GM19455 (cell line): ENCODE measurements at regions not wholly inside any gene's neighbourhood (a gene's known extent, or its start where the extent isn't known, plus 50 kb on each side); places are given as distances from the start of the nearest gene placed in this dataset.

Experiments used
- ATAC-seq: cut with Tn5 transposase; IDR thresholded peaks from one replicate; pipeline ENCODE4 v1.9.1; 2021; ENCODE audit not compliant: unreplicated experiment

DNA sequence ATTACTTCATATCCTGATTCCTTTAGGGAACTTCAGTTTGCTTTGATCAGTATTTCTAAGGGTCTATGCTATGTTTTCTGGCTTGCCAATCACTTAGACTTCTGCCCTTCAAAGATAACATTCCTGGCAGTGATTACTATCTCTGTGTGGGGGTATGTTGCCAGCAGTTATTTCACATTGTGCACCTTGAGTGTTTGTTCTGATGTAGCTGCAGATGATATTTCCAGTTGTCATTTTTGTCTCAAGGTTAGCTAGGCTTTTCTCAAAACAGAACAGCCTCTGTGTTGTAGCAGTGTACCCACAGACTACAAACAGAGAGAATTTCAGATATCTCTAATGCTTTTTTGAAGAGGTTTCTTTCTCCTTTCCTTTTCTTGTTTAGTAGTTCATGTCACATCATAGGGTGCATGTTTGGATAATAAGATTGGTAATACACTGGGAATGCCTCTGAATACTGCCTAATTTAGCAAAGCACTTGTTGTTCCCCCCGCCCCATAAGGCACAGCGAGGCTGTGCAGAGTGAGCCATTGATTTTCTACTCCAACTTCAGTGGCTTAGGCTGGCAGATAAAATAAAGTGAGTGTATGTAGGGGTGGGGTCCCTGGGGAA, 134.7 kb upstream of the AGR3 start:
- ATAC-seq: no peak

DNA sequence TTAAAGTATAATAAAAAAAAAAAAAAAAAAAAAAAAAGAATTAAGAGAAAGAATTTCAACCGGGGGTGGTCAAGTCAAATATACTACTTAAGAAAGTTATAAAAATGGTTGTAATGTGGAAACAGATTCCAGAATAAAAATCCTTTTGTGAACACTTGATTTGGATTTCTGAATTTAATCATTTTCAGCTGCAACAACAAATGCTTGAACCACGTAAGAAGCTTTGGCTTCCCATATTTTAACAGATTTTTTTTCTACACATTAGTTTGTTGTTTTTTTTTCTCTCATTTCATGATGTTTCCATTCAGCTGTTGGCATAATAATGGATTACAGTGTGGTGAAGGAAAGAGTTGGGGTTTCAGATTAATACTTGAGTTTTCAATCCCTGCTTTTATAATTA, 137.3 kb upstream of the AGR3 start:
- ATAC-seq: no peak

DNA sequence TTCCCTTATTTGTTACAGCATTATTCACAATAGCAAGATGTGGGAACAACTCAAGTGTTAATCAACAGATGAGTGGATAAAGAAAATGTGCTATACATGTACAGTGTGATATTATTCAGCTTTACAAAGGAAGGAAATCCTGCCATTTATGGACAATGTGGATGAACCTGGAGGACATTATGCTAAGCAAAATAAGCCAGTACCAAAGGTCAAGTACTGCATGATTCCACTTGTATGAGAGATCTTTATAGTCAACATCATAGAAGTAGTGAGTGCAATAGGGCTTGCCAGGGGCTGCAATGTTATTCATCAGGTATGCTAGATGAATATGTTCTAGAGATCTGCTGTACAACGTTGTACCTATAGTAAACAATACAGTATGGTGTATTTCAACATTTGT, 138.5 kb upstream of the AGR3 start:
- ATAC-seq: no peak

DNA sequence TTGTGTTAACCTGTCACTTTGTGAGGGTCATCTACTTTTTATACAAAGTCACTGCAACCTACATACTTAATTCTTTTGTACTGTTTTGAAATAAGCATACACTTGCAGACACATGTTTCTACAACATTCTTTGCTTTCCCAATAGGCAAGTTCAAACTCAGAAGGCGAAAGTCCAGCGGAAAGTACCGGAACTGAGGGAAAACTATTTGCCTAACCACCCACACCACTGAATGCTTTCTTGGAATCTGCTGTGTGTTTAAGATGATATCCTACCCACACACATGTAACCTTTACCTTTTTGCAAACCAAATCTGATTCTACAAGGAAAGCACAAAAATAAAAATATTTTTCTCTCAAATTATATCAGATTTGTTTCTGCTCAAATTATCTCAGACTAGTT, 139.4 kb upstream of the AGR3 start:
- ATAC-seq: no peak

DNA sequence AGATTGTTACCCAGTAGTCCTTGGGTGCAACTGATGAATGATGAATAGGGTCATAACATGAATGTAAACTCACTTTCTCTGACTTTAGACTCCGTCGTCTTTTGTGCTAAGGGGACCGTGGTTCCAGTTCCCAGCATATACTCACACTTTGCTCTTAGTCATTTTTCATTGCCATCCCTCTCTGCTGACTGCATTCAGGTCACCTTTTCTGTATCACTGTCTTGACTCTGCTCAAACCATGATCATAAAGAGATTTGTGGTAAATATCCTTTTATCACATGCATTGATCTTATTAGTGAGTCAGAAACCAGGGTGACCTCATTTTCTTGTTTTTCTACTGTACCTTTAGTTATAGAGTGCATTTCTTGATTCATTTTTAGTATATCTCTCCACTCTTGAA, 141.1 kb upstream of the AGR3 start:
- ATAC-seq: no peak

DNA sequence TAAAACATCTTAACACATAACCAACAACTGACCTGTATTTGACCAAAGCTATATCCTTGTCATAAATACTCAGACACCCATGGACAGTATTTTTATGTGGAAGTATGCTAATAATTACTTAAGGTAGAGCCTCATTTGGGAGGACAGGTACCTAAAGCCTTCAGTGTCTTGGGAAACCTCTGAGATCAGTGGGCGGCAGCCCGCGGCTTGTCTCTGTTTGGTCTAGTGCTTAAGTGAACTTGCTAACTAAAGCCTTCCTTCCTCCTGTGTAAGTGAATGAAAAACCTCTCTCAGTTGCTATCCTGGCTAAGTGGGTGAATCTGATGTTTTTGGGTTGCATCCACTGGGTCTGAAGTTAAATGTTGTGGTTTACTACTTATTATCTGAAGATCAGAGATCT, 144.5 kb upstream of the AGR3 start:
- ATAC-seq: no peak

DNA sequence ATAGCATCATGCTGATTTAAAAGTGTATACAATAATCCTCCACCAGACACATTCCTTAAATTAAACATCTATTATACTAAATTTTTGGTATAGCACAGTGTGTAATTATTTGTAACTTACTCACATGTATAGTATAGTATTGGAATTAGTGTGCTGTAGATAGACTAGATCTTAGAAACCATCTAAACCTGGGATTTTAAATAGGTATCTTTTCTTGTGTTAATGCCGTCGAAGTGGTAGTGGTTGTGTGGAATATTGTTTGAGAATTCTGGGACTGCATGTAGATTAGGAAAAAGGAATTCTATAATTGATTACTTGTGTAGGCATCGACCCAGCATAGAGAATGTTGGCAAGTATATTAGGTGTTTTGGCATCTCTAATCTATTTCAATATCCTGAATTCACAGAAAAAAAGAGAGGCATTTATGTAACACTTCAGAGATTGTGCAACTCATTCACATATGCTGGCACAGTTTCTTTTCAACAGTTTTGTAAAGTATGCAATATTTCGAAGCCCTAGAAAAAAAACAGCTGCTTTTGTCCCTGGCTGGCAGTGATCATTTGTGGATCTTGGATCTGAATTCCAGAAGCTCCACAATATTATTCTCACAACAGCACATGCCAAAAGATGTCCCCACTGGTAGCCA, 145.5 kb upstream of the AGR3 start:
- no peak for ATAC-seq

DNA sequence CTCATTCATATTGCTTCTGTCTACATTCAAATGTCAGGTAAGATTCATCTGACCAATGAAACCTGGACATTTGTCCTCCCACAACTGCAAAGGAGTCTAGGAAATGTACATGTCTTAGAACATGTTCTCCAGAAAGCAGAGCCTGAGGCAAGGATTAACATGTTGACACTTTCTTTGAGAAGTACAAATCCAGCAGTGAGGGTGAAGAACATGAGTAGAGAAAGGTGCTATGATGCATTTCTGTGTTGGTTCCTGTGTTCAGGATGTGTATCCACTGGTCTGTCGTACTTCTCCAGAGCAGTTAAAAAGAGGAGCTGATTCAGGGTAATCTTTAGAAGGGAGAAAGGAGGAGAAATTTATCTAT, 146.0 kb upstream of the AGR3 start:
- ATAC-seq: no peak

DNA sequence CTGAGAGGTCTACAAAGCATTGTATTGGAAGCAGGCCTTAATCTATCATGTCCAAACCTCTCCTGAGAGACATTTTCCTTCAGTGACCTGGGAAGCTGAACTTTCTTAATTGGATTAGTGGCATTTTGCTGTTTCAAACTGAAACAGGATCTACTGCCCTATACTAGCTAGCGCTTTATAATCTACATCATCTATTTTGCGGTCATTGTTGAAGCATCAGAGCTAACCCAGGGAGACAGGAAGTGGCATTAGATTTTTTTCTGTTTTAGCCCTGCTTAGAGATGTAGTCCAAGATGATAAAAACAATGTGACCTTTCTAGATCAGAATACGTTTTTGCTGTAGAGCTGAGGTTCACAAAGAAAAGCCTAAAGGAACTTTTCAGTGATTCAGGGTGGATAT, 147.4 kb upstream of the AGR3 start:
- no peak for ATAC-seq

DNA sequence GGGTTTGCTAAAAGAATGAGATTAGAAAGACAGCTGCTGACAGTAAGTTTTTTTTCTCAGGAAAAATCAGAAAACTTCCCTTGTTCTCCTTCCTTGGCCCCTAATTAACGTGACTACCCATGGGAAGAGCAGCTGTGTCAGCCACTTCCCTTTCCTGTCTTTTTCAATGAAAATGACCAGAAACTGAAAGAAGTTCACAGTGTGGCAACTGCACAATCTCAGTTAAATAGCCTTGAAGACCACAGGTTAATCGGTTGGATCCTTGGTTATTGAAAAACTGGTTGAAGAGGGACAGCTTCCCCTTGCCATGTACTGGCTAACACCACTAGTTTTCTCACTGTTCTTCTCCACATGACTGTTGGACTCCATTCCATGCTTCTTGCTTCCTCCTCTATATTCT, 148.8 kb upstream of the AGR3 start:
- no peak for ATAC-seq

DNA sequence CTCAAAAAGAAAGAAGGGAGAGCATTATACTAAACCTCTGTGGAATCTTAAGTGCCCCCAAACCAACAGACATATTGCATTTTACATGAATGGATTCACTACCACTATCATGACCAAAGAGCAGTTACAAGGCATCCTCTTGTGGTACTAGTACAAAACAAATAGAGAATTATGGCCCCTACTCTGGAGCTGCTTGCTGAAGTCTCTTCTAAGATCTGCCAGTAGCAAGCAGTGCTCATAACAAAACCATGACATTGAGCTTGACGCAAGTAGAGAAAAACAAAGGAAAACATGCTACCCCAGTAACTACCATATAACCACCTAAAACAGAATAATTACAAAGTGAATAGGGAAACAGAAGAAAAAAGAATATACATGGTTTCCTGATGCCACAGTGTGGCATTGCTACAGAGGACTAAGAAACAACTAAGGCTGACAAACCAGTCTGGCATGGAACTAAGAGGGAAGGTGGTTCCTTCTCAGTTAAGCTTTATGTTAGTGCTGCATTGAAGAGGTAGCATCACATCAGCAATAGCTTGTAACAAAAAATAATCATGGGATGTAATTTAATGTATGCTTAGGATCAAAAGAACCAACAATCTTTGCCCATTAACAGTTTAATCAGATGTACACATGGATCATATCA, 150.2 kb upstream of the AGR3 start:
- ATAC-seq: no peak

DNA sequence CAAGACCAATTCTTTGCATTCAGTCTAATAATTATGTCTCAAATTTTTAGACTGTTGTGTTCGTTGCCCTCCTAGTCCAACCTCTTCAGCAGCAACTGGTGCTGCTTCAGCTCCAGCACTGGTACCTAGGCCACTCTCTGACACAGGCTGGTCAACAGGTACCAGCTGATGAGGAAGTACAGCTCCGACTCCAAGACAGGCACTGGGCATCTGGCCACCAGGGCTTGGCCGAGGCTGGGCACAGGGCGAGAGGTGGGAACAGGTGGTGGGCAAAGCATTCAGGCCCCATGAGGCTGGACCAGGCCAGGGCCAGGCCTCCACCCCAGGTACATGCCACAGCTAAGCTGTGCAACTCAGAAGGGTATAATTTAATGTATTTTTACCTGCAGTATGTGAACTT, 151.5 kb upstream of the AGR3 start:
- ATAC-seq: no peak

DNA sequence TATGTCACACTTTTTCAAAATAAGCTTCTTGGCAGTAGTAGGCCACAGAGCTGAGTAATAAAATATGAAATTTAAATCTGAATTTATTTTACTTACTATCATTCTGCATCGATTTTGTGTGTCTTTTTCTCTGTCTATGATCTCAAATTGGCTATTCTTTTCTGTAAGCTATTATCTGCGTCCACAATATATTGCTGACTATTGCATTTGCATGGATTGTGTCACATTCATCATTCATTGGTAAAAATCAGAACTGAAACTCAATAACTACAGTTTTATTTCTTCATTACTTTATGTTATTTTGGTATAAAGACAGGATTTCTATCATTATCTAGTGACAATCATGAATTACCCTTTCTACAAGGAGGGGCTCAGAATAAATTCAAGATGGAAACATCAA, 154.8 kb upstream of the AGR3 start:
- ATAC-seq: no peak

DNA sequence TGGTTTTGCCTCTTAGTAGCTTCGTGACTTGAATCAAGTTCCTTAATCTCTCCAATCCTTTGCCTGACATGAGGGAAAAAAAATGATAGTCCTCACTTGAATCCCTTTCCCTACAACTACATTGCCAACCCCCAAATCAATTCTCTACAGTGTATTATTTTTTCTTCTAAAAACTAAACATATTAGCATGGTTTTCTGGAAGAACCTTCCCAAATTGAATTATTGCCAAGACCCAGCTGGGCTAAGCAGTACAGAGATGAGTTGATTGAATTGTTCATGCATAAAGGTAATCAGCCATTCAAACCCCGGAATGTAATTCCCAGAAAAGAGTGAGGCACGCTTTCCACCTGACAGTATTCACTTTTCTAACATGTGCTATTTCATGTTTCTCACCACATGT, 155.6 kb upstream of the AGR3 start:
- no peak for ATAC-seq

DNA sequence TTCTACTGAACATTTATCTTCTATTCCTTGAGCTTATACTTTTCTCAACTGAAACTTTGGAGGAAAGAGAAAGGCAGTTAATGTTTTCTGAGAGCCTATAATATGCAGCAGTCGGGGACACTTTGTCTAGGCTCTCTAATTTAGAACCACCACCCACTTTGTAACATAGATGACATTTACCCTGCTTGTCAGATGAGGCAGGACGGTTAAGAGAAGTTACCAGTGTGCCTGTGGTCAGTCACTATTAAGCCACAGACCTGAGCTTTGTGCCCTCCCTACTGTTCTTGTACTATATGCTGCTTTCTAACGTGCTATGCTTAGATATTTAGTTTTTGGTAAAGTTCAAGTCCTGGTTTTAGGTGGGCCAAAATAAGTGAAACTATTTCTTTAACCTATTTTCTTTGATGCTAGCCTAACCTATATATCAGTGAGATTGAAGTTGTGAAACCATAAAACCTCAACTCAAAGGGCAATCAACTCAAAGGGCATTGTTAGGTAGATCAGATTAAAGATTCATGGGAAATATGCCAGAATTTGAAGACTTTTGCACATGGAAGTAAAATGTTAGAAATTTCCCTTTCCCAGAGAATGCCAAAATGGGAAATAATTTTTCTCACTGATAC, 156.5 kb upstream of the AGR3 start:
- no peak for ATAC-seq

DNA sequence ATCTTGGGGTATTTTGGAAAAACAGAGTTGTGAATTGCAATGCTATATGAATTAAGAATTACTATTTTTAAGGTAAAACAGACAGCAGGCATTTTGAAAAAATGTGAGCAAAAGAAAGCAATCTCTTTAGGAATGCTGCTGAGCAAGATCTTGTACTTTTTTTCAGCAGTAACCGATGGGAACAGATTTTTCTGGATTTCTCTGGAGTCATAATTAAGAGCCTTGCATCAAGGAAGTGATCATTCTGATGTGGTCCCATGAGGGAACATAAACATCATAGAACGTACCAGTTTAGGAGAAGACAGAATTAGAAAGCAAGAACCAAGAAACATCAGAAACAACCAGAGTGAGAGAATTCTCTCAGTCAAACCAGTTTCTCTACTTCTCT, 157.0 kb upstream of the AGR3 start:
- ATAC-seq: no peak

DNA sequence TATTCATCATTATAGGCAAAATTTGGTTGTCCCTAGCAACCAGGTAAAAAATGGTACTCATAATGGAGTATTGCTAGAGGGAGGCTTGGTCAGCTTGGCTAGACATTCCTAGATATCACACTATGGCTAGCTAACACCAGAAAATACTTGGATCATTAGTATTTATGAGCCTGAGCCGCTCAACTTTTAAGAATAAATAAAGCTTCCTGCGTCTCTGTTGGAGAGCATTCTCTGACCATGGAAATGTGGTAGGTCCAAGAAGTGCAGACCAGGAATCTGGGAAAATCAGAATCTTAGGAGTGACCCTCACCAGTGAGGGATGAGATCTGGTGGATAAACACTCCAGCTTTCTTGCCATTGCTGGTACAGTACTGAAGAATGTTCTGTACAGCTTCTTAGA, 157.6 kb upstream of the AGR3 start:
- no peak for ATAC-seq

DNA sequence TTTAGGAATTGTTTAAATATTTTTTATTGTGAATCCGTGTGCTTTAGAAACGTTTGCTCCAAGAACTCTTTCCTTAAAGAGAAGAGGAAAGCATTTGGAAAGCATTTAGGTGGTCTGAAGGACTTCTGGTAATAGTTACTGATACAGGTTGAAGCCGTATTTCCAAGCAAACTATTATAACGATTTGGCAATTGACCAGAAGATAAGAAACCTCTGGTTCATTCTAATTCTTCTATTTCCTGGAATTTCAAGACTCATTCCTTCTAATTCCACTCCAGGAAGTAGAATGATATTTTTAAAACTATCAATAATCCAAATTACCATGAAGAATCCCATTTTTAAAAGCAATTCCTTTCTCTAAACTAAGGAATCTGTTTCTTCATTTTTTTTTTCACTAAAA, 158.9 kb upstream of the AGR3 start:
- ATAC-seq: no peak

DNA sequence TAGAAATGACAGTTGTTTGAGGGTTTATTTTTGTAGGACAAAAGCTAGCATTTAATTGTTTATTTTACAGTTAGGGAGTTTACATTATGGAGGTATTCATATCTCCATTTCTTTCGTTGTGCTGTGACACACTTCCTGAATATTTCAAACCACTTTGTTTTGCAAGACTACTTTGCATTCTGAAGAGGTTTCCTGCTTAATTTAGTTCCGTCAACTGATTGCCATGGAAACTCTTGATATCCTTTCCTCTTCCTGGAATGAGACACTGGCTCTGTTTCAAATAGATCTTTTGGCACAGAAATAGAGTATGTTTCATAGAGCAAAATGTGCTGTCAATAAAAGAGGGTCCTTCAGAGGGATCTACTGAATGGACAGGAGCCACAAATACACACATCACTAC, 159.5 kb upstream of the AGR3 start:
- no peak for ATAC-seq

DNA sequence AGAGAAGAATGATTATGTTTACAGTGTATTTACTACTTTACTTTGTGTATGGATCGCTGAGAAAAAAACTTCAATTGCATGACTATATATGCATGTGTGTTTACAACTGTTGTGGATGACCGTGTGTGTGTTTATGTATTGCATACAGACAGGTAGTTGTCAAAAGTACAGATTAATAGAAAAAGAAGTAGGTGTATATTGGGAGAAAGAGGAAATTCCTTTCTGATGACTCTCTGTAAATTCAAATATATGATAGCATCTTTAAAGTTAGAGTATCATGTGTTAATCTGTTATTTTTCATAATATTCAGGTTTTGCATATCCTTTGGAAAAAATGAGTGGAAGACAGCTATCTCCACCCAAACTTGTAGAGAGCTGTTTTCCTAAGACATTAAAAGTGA, 160.4 kb upstream of the AGR3 start:
- ATAC-seq: no peak

DNA sequence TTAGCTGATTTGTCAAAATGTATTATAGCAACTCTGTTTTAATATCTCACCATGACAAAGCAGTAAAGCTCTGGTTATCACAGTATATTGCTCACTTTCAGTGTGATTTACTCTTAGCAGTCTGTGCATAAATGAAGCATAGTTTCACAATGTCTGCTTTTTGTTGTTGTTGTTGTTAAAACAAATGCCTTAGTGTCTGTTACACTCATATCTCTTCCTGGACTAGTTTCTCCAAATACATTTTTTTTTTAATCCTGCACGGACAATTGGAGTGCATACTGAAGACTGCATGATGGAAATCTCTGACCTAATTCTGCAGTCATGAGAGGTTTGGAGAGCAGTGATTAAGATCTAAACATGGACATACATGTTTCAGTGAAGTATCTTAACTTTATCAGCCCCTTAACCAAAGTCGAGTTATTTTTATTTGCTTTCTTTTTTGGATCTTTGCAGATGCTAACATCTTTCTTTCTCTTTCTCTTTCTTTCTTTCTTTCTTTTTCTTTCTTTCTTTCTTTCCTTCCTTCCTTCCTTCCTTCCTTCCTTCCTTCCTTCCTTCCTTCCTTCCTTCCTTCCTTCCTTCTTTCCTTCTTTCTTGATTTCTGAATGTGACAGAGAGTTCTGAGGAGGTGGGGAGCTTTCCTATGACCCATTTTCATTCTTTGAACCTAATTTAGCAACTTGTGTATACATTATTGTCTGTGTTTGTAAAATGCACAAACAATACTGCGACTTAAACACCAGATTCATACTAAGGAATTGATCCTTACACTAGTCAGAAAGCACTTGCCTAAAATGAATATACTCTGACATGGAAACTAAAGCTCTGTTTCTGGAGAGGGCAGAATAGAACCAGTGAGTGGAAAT, 161.5 kb upstream of the AGR3 start:
- no peak for ATAC-seq

DNA sequence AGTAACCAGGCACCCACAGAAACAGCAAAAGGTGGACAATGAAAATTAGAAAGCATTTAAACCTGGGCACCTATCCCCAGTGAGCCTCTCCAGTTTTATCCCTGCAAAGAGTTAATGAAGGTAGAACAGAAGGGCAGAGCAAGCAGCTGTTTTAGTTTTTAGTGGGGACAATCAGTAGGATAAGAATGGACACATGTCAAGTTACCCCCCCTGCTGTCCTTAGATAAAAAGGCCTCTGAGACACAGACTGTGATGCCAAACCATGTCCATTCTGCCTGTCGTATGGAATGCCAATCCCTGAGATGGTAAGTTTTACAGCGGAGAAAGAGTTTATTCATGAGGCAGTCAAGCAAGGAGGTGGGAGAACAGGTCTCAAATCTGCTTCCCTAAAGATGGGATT, 162.6 kb upstream of the AGR3 start:
- no peak for ATAC-seq
